ENCODE measurements at regions not wholly inside any gene's neighbourhood (a gene's known extent, or its start where the extent isn't known, plus 50 kb on each side); places are given as distances from the start of the nearest gene placed in this dataset.

- DNase-seq (ENCODE audit: low read depth): no peak
- TF ChIP-seq CTCF (IDR thresholded peaks at IDR 0.05; ENCODE audit: low read length, missing control alignments): no peak
- H3K4me3 ChIP-seq (replicated peaks; ENCODE audit: low read depth, low read length): no peak overlapping the region
These were observed 142.8 kb downstream of the GADD45G start for GRCh38 chr9:89747596-89747995.

GRCh38 chr9:89748021-89748670 is 143.3 kb downstream of the GADD45G start:
- no peak for DNase-seq (ENCODE audit: low read depth)
- H3K4me3 ChIP-seq (replicated peaks; ENCODE audit: low read depth, low read length): no peak overlapping the region
- no peak for TF ChIP-seq CTCF (IDR thresholded peaks at IDR 0.05; ENCODE audit: low read length, missing control alignments)

GRCh38 chr9:89748831-89749499 is 144.2 kb downstream of the GADD45G start:
- H3K4me3 ChIP-seq (replicated peaks; ENCODE audit: low read depth, low read length): no peak overlapping the region
- no peak for DNase-seq (ENCODE audit: low read depth)
- TF ChIP-seq CTCF (IDR thresholded peaks at IDR 0.05; ENCODE audit: low read length, missing control alignments): no peak

GRCh38 chr9:89749500-89750116 is 144.8 kb downstream of the GADD45G start:
- DNase-seq (ENCODE audit: low read depth): no peak
- TF ChIP-seq CTCF (IDR thresholded peaks at IDR 0.05; ENCODE audit: low read length, missing control alignments): no peak
- no peak overlapping the region for H3K4me3 ChIP-seq (replicated peaks; ENCODE audit: low read depth, low read length)

GRCh38 chr9:89750117-89750791 is 145.4 kb downstream of the GADD45G start:
- TF ChIP-seq CTCF (IDR thresholded peaks at IDR 0.05; ENCODE audit: low read length, missing control alignments): no peak
- H3K4me3 ChIP-seq (replicated peaks; ENCODE audit: low read depth, low read length): no peak overlapping the region
- peak; percentile 22 for DNase-seq (ENCODE audit: low read depth)

GRCh38 chr9:89751079-89751825 is 146.4 kb downstream of the GADD45G start:
- no peak for DNase-seq (ENCODE audit: low read depth)
- TF ChIP-seq CTCF (IDR thresholded peaks at IDR 0.05; ENCODE audit: low read length, missing control alignments): no peak
- H3K4me3 ChIP-seq (replicated peaks; ENCODE audit: low read depth, low read length): no peak overlapping the region
